ENCODE measurements at regions not wholly inside any gene's neighbourhood (a gene's known extent, or its start where the extent isn't known, plus 50 kb on each side); places are given as distances from the start of the nearest gene placed in this dataset.

GRCh38 chr16:82395212-82395611, 225.2 kb upstream of the MPHOSPH6 start:
- no peak for TF ChIP-seq ZNF225 (CRISPR knock-in tag; IDR thresholded peaks at IDR 0.05)
- TF ChIP-seq FIP1L1 (IDR thresholded peaks at IDR 0.05; ENCODE audit: borderline replicate concordance, insufficient read depth, low read depth, low read length): no peak
- TF ChIP-seq PATZ1 (CRISPR knock-in tag; IDR thresholded peaks at IDR 0.05): no peak
- 0 out of 2 replicates have a peak, but pooled peaks have one; percentile 25 for TF ChIP-seq DPF2 (CRISPR knock-in tag; IDR thresholded peaks at IDR 0.05; ENCODE audit: borderline replicate concordance, low read depth)
- no peak for TF ChIP-seq TEAD2 (CRISPR knock-in tag; IDR thresholded peaks at IDR 0.05)
- no peak for TF ChIP-seq ZFP62 (CRISPR knock-in tag; IDR thresholded peaks at IDR 0.05)
- no peak for TF ChIP-seq ZNF24 (IDR thresholded peaks at IDR 0.05)
- TF ChIP-seq ZBTB46 (CRISPR knock-in tag; IDR thresholded peaks at IDR 0.05; ENCODE audit: borderline replicate concordance): no peak
- no peak for TF ChIP-seq HOXA7 (CRISPR knock-in tag; IDR thresholded peaks at IDR 0.05)
- no peak for TF ChIP-seq CTCF (CRISPR knock-in tag; IDR thresholded peaks at IDR 0.05)
- no peak for TF ChIP-seq ZNF253 (CRISPR knock-in tag; IDR thresholded peaks at IDR 0.05; ENCODE audit: borderline replicate concordance)
- no peak for TF ChIP-seq POLR2A (IDR thresholded peaks at IDR 0.05; ENCODE audit: insufficient read depth in 1 of 2, low read depth in 2 of 2, low read length in 2 of 2)
- TF ChIP-seq KDM4B (CRISPR knock-in tag; IDR thresholded peaks at IDR 0.05): no peak
